DND-41 (cell line): ENCODE measurements at regions not wholly inside any gene's neighbourhood (a gene's known extent, or its start where the extent isn't known, plus 50 kb on each side); places are given as distances from the start of the nearest gene placed in this dataset.
A peak's percentile ranks its signal among the peaks of the same experiment; 100 is the strongest.

Experiments used
- ATAC-seq: fragments of 200-7000 bp; cut with Tn5 transposase; 3 replicates; pipeline ENCODE4 v1.9.1; 2021; ENCODE audit warnings: low read depth; ENCODE audit not compliant: insufficient read depth
- DNase-seq: peaks from one replicate; pipeline ENCODE4 v3.0.0-alpha.2; 2020
- H2AFZ ChIP-seq: 2 replicates; pipeline ENCODE4 v1.6.0; 2012; ENCODE audit warnings: low read depth, low read length
- H3K27ac ChIP-seq: 2 replicates; pipeline ENCODE4 v1.5.1; 2012; ENCODE audit warnings: low read length, inconsistent platforms
- H3K27me3 ChIP-seq: fragments of 200-600 bp; sonication (generic); 2 replicates; pipeline ENCODE4 v1.6.0; 2012; ENCODE audit warnings: low read length, mild to moderate bottlenecking, inconsistent platforms; ENCODE audit not compliant: insufficient read depth, poor library complexity
- H3K36me3 ChIP-seq: 2 replicates; pipeline ENCODE4 v1.5.1; 2012; ENCODE audit warnings: low read length, inconsistent platforms; ENCODE audit not compliant: insufficient read depth
- H3K4me1 ChIP-seq: 2 replicates; pipeline ENCODE4 v1.5.1; 2012; ENCODE audit warnings: mild to moderate bottlenecking, low read length; ENCODE audit not compliant: insufficient read depth
- H3K4me2 ChIP-seq: 2 replicates; pipeline ENCODE4 v1.6.0; 2012; ENCODE audit warnings: mild to moderate bottlenecking, moderate library complexity, low read length, inconsistent platforms; ENCODE audit not compliant: insufficient read depth
- H3K4me3 ChIP-seq, 2 experiments: fragments of 200-600 bp in 1 of 2; shearing (Covaris generic) in 1 of 2; 2 replicates each; pipeline ENCODE4 v1.5.1; 2012 to 2016; ENCODE audit warnings: inconsistent platforms in 2 of 2, low read length in 2 of 2, mild to moderate bottlenecking in 2 of 2, low read depth in 1 of 2, moderate library complexity in 1 of 2
- H3K79me2 ChIP-seq: 2 replicates; pipeline ENCODE4 v1.6.0; 2012; ENCODE audit warnings: low read length, inconsistent platforms; ENCODE audit not compliant: insufficient read depth
- H3K9ac ChIP-seq: 2 replicates; pipeline ENCODE4 v1.6.0; 2012; ENCODE audit warnings: low read depth, mild to moderate bottlenecking, inconsistent platforms, low read length, moderate library complexity
- H3K9me3 ChIP-seq: 2 replicates; pipeline ENCODE4 v1.5.1; 2012; ENCODE audit warnings: low read length, moderate library complexity, mild to moderate bottlenecking, inconsistent platforms; ENCODE audit not compliant: insufficient read depth, severe bottlenecking
- H4K20me1 ChIP-seq: 2 replicates; pipeline ENCODE4 v1.6.0; 2012; ENCODE audit warnings: low read length; ENCODE audit not compliant: insufficient read depth
- CTCF ChIP-seq: IDR thresholded peaks from 2 replicates; pipeline ENCODE4 v1.5.1; 2012; ENCODE audit warnings: borderline replicate concordance, low read length, moderate library complexity, mild to moderate bottlenecking; ENCODE audit not compliant: poor library complexity, severe bottlenecking; ENCODE audit errors: extremely low read depth
- EZH2 ChIP-seq: IDR thresholded peaks from 3 replicates; pipeline ENCODE4 v1.6.1; 2012; ENCODE audit warnings: borderline replicate concordance, low read depth, mild to moderate bottlenecking, moderate library complexity, low read length, inconsistent platforms; ENCODE audit not compliant: severe bottlenecking

- no peak overlapping the region for H3K27ac ChIP-seq
- TF ChIP-seq CTCF (no peak), EZH2 (no peak)
- H2AFZ ChIP-seq: no peak overlapping the region
Measured at GRCh38 chr4:89609756-89610155, 227.2 kb downstream of the SNCA start.

DNA sequence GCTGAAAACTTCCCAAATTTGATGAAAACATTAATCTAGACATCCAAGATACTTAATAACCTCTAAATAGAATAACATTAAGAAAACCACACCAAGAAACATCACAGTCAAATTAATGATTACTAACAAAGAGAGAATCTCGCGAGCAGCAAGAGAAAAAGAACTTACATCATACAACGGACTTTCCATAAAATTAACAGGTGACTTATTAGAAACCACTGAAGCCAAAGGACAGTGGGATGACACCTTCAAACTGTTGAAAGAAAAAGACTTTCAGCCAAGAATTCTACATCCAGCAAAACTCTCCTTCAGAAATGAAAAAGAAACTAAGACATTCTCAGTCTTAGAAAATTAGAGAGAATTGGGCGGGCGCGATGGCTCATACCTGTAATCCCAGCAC lies 232.0 kb downstream of the SNCA start:
- Histone ChIP-seq H3K27ac (no peak overlapping the region), H4K20me1 (no peaks in the 10 kb centered on the region), H3K4me2 (no peak overlapping the region), H3K27me3 (no peaks in the 10 kb centered on the region), H2AFZ (no peak overlapping the region), H3K4me1 (no peaks in the 10 kb centered on the region), H3K79me2 (no peaks in the 10 kb centered on the region), H3K9ac (no peak overlapping the region), H3K36me3 (no peaks in the 10 kb centered on the region), H3K9me3 (no peaks in the 10 kb centered on the region), H3K4me3 (no peak overlapping the region)
- no peak for ATAC-seq
- TF ChIP-seq CTCF: no peak
- no peak for TF ChIP-seq EZH2
- DNase-seq: no peak

More at GRCh38 chr4:89609756-89610155, 227.2 kb downstream of the SNCA start:
- Histone ChIP-seq H3K79me2 (no peaks in the 10 kb centered on the region), H4K20me1 (no peaks in the 10 kb centered on the region), H3K9me3 (no peaks in the 10 kb centered on the region), H3K4me2 (no peak overlapping the region), H3K9ac (no peak overlapping the region), H3K27me3 (no peaks in the 10 kb centered on the region), H3K4me3 (no peak overlapping the region), H3K4me1 (peaks cover 5% of the 10 kb centered on the region), H3K36me3 (no peaks in the 10 kb centered on the region)
- ATAC-seq (no peak), DNase-seq (no peak)

- Histone ChIP-seq H2AFZ (no peak overlapping the region), H3K9ac (no peak overlapping the region), H3K27ac (no peak overlapping the region), H3K27me3 (no peaks in the 10 kb centered on the region), H3K9me3 (no peaks in the 10 kb centered on the region), H3K79me2 (no peaks in the 10 kb centered on the region), H4K20me1 (no peaks in the 10 kb centered on the region), H3K36me3 (no peaks in the 10 kb centered on the region), H3K4me2 (no peak overlapping the region), H3K4me1 (no peaks in the 10 kb centered on the region), H3K4me3 (no peak overlapping the region)
- no peak for TF ChIP-seq EZH2
- no peak for TF ChIP-seq CTCF
- DNase-seq (no peak), ATAC-seq (no peak)
Measured at GRCh38 chr4:89599026-89599425, 237.9 kb downstream of the SNCA start.

GRCh38 chr4:89598602-89599001 lies 238.4 kb downstream of the SNCA start:
- no peak for TF ChIP-seq EZH2
- peak; percentile 51 for TF ChIP-seq CTCF
- Histone ChIP-seq H3K36me3 (no peaks in the 10 kb centered on the region), H3K27me3 (no peaks in the 10 kb centered on the region), H3K9ac (no peak overlapping the region), H3K27ac (no peak overlapping the region), H2AFZ (no peak overlapping the region), H3K9me3 (no peaks in the 10 kb centered on the region), H3K4me2 (no peak overlapping the region), H3K4me1 (no peaks in the 10 kb centered on the region), H3K4me3 (no peak overlapping the region), H3K79me2 (no peaks in the 10 kb centered on the region), H4K20me1 (no peaks in the 10 kb centered on the region)
- DNase-seq (no peak), ATAC-seq (peak; percentile 40; the same call in 2 of the 3 replicates)
